WTC11 (cell line): ENCODE measurements at regions not wholly inside any gene's neighbourhood (a gene's known extent, or its start where the extent isn't known, plus 50 kb on each side); places are given as distances from the start of the nearest gene placed in this dataset.

Source experiments
- ATAC-seq: fragments of 200-7000 bp; cut with Tn5 transposase; 2 replicates; pipeline ENCODE4 v1.10.0; 2021; ENCODE audit warnings: mild to moderate bottlenecking, moderate library complexity
- CTCF ChIA-PET: fragments of 300-600 bp; sonication (Branson Sonifier 250); formaldehyde crosslinking; loops from one replicate; lab custom pipeline; 2021; ENCODE audit warnings: antibody characterized with exemption; lab: Charles Lee
- POLR2A ChIA-PET: fragments of 350-600 bp; sonication (Branson Sonifier 250); formaldehyde crosslinking; loops from one replicate; lab custom pipeline; 2021; ENCODE audit warnings: antibody characterized with exemption; lab: Charles Lee
- DNase-seq: peaks from one replicate; pipeline ENCODE4 v3.0.0; 2021; ENCODE audit warnings: low spot score
- H3K27ac Mint-ChIP-seq: 2 replicates; pipeline ENCODE4 v1.8.0; 2021; ENCODE audit warnings: mixed read lengths
- H3K27me3 Mint-ChIP-seq: 2 replicates; pipeline ENCODE4 v1.8.0; 2021; ENCODE audit warnings: low read depth, mild to moderate bottlenecking, moderate library complexity, mixed read lengths
- H3K36me3 Mint-ChIP-seq: 2 replicates; pipeline ENCODE4 v1.8.0; 2021; ENCODE audit warnings: mixed read lengths
- H3K4me1 Mint-ChIP-seq: 2 replicates; pipeline ENCODE4 v1.8.0; 2022; ENCODE audit warnings: mixed read lengths
- H3K4me3 Mint-ChIP-seq: 2 replicates; pipeline ENCODE4 v1.8.0; 2021; ENCODE audit warnings: mild to moderate bottlenecking, moderate library complexity, mixed read lengths
- H3K9me3 Mint-ChIP-seq: 2 replicates; pipeline ENCODE4 v1.8.0; 2021; ENCODE audit warnings: mixed read lengths
- AR ChIP-seq: fragments of 250-450 bp; sonication (Bioruptor Pico); IDR thresholded peaks from 2 replicates; pipeline ENCODE4 v1.9.0; 2021; ENCODE audit warnings: mild to moderate bottlenecking
- CDX4 ChIP-seq: fragments of 250-450 bp; sonication (Bioruptor Pico); IDR thresholded peaks from 2 replicates; pipeline ENCODE4 v1.9.0; 2021; ENCODE audit warnings: moderate library complexity, mild to moderate bottlenecking, inconsistent platforms, borderline replicate concordance
- E2F1 ChIP-seq: sonication (generic); formaldehyde crosslinking; IDR thresholded peaks from 2 replicates; pipeline ENCODE4 v1.8.0; 2022; ENCODE audit warnings: mild to moderate bottlenecking, missing genetic modification reagents
- ESRRA ChIP-seq: sonication (generic); formaldehyde crosslinking; IDR thresholded peaks from 2 replicates; pipeline ENCODE4 v1.8.1; 2022; ENCODE audit warnings: mild to moderate bottlenecking, missing genetic modification reagents, borderline replicate concordance
- ETV6 ChIP-seq: sonication (generic); formaldehyde crosslinking; IDR thresholded peaks from 2 replicates; pipeline ENCODE4 v1.8.1; 2022; ENCODE audit warnings: mild to moderate bottlenecking, missing genetic modification reagents
- JAZF1 ChIP-seq: fragments of 250-450 bp; sonication (Bioruptor Pico); IDR thresholded peaks from 2 replicates; pipeline ENCODE4 v1.9.0; 2021; ENCODE audit warnings: moderate library complexity, mild to moderate bottlenecking, inconsistent platforms
- SMAD3 ChIP-seq: sonication (generic); formaldehyde crosslinking; IDR thresholded peaks from 2 replicates; pipeline ENCODE4 v1.8.0; 2022; ENCODE audit warnings: missing genetic modification reagents, mild to moderate bottlenecking, borderline replicate concordance
- SOX15 ChIP-seq: fragments of 250-450 bp; sonication (Bioruptor Pico); IDR thresholded peaks from 2 replicates; pipeline ENCODE4 v1.9.0; 2021; ENCODE audit warnings: mild to moderate bottlenecking
- STAT6 ChIP-seq: sonication (generic); formaldehyde crosslinking; conservative IDR thresholded peaks from 2 replicates; pipeline ENCODE4 v1.8.1; 2023; ENCODE audit warnings: mild to moderate bottlenecking, low read depth, missing genetic modification reagents, moderate library complexity
- USF2 ChIP-seq: sonication (generic); formaldehyde crosslinking; IDR thresholded peaks from 2 replicates; pipeline ENCODE4 v1.8.1; 2023; ENCODE audit warnings: mild to moderate bottlenecking, missing genetic modification reagents, moderate library complexity
- ZNF232 ChIP-seq: sonication (generic); formaldehyde crosslinking; IDR thresholded peaks from 2 replicates; pipeline ENCODE4 v1.8.0; 2022; ENCODE audit warnings: mild to moderate bottlenecking, missing genetic modification reagents
- ZNF396 ChIP-seq: fragments of 250-450 bp; sonication (Bioruptor Pico); IDR thresholded peaks from 2 replicates; pipeline ENCODE4 v1.8.0; 2021; ENCODE audit warnings: mild to moderate bottlenecking, moderate library complexity, borderline replicate concordance
- ZNF532 ChIP-seq: fragments of 250-450 bp; sonication (Bioruptor Pico); IDR thresholded peaks from 2 replicates; pipeline ENCODE4 v1.9.0; 2021; ENCODE audit warnings: mild to moderate bottlenecking, borderline replicate concordance

- H3K4me3 Mint-ChIP-seq, result no peak overlapping the region
- TF ChIP-seq E2F1 (CRISPR knock-in tag), result no peak
- no peak for TF ChIP-seq SMAD3 (CRISPR knock-in tag)
- DNase-seq (no peak), ATAC-seq (peak; percentile 33)
- H3K27me3 Mint-ChIP-seq, result peaks cover 29% of the 10 kb centered on the region
- ChIA-PET CTCF (no interaction called here), POLR2A (no interaction called here)
- H3K36me3 Mint-ChIP-seq, result peaks cover 100% of the 10 kb centered on the region
- no peak overlapping the region for H3K27ac Mint-ChIP-seq
- peaks cover 91% of the 10 kb centered on the region for H3K9me3 Mint-ChIP-seq
- H3K4me1 Mint-ChIP-seq, result peaks cover 38% of the 10 kb centered on the region
These were observed 508.0 kb upstream of the MMS22L start for GRCh38 chr6:97790926-97791590.

GRCh38 chr6:97805596-97805995 lies 522.6 kb upstream of the MMS22L start:
- TF ChIP-seq AR (CRISPR knock-in tag) (no peak), ZNF532 (CRISPR knock-in tag) (no peak), USF2 (CRISPR knock-in tag) (no peak), SOX15 (CRISPR knock-in tag) (no peak), ETV6 (CRISPR knock-in tag) (no peak), CDX4 (CRISPR knock-in tag) (no peak), ESRRA (CRISPR knock-in tag) (no peak), STAT6 (CRISPR knock-in tag) (no peak), ZNF232 (CRISPR knock-in tag) (no peak), JAZF1 (no peak), ZNF396 (no peak)
- H3K4me3 Mint-ChIP-seq, result no peak overlapping the region
- H3K4me1 Mint-ChIP-seq, result peaks cover 15% of the 10 kb centered on the region
- ChIA-PET POLR2A (no interaction called here), CTCF (no interaction called here)
- H3K27ac Mint-ChIP-seq, result 0 out of 2 replicates have a peak overlapping the region, but pooled peaks have one; percentile 5
- no peaks in the 10 kb centered on the region for H3K27me3 Mint-ChIP-seq
- no peak for DNase-seq
- ATAC-seq, result no peak
- peaks cover 12% of the 10 kb centered on the region for H3K9me3 Mint-ChIP-seq
- H3K36me3 Mint-ChIP-seq, result peaks cover 25% of the 10 kb centered on the region
